ENCODE measurements at regions not wholly inside any gene's neighbourhood (a gene's known extent, or its start where the extent isn't known, plus 50 kb on each side); places are given as distances from the start of the nearest gene placed in this dataset.
A peak's percentile ranks its signal among the peaks of the same experiment; 100 is the strongest.
"Not testable (repeated sequence)": the region's sequence is repeated elsewhere in the genome, so short reads cannot be mapped to it uniquely, and the experiment has no call there.

GRCh38 chr11:134596404-134596803, 184.4 kb upstream of the B3GAT1 start:
- TF ChIP-seq POLR2A (IDR thresholded peaks at IDR 0.05), result no peak
- TF ChIP-seq, protein P1, sequence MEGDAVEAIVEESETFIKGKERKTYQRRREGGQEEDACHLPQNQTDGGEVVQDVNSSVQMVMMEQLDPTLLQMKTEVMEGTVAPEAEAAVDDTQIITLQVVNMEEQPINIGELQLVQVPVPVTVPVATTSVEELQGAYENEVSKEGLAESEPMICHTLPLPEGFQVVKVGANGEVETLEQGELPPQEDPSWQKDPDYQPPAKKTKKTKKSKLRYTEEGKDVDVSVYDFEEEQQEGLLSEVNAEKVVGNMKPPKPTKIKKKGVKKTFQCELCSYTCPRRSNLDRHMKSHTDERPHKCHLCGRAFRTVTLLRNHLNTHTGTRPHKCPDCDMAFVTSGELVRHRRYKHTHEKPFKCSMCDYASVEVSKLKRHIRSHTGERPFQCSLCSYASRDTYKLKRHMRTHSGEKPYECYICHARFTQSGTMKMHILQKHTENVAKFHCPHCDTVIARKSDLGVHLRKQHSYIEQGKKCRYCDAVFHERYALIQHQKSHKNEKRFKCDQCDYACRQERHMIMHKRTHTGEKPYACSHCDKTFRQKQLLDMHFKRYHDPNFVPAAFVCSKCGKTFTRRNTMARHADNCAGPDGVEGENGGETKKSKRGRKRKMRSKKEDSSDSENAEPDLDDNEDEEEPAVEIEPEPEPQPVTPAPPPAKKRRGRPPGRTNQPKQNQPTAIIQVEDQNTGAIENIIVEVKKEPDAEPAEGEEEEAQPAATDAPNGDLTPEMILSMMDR (IDR thresholded peaks at IDR 0.05), result no peak
- DNase-seq, result no peak
- H3K36me3 ChIP-seq (replicated peaks in 1 of 2), result no peaks in the 10 kb centered on the region
- intact Hi-C loops (cut with DNase I), result no loop called here
- H3K9me3 ChIP-seq (replicated peaks in 1 of 3), result no peaks in the 10 kb centered on the region
- no peaks in the 10 kb centered on the region for H3K4me1 ChIP-seq (replicated peaks in 1 of 2)
- H3K4me3 ChIP-seq, result no peak overlapping the region
- H3K27me3 ChIP-seq, result no peaks in the 10 kb centered on the region
- H3K27ac ChIP-seq, result no peak overlapping the region
- 81 to 92% (median 85%) methylated on average over 3 of the region's 3 CpGs for WGBS, 4 donors

- no peaks in the 10 kb centered on the region for H3K9me3 ChIP-seq (replicated peaks in 1 of 3)
- TF ChIP-seq POLR2A (IDR thresholded peaks at IDR 0.05), result no peak
- TF ChIP-seq, protein P1 (IDR thresholded peaks at IDR 0.05), result peak in 4 of 6 experiments; percentile 12 to 36 (median 23)
- intact Hi-C loops (cut with DNase I), result no loop called here
- no peaks in the 10 kb centered on the region for H3K36me3 ChIP-seq (replicated peaks in 1 of 2)
- H3K27me3 ChIP-seq, result no peaks in the 10 kb centered on the region
- H3K4me3 ChIP-seq, result no peak overlapping the region
- no peak overlapping the region for H3K27ac ChIP-seq
- DNase-seq, result peak in 4 of 7 donors; percentile 25 to 50 (median 37)
- no peaks in the 10 kb centered on the region for H3K4me1 ChIP-seq (replicated peaks in 1 of 2)
Measured at GRCh38 chr11:134592391-134592990, 180.4 kb upstream of the B3GAT1 start.

DNA sequence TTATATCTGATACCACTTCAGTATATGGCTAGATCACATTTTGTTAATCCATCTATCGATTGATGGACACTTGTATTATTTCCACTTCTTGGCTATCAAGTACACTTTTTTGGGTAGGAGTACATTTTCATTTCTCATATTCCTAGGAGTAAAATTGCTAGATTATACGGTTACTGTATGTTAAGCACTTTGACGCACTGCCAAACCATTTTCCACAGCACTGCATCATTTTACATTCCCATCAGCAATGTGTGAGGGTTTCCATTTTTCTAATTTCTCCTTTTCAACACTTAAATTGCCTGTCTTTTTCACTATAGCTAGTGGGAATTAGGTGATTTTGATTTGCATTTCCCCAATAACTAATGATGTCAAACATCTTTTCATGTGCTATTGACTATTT, 179.3 kb upstream of the B3GAT1 start:
- Histone ChIP-seq H3K4me1 (replicated peaks in 1 of 2) (no peaks in the 10 kb centered on the region), H3K27ac (no peak overlapping the region), H3K9me3 (replicated peaks in 1 of 3) (no peaks in the 10 kb centered on the region), H3K27me3 (no peaks in the 10 kb centered on the region), H3K4me3 (no peak overlapping the region), H3K36me3 (replicated peaks in 1 of 2) (no peaks in the 10 kb centered on the region)
- TF ChIP-seq, protein P1 (IDR thresholded peaks at IDR 0.05), result no peak
- TF ChIP-seq POLR2A (IDR thresholded peaks at IDR 0.05), result no peak
- DNase-seq, result no peak
- 78 to 85% (median 82%) methylated on average over 3 of the region's 3 CpGs for WGBS, 4 donors
- intact Hi-C loops (cut with DNase I), result no loop called here

- H3K36me3 ChIP-seq (replicated peaks in 1 of 2), result no peaks in the 10 kb centered on the region
- no peak for TF ChIP-seq POLR2A (IDR thresholded peaks at IDR 0.05)
- TF ChIP-seq, protein P1 (IDR thresholded peaks at IDR 0.05), result no peak
- 55 to 78% (median 66%) methylated on average over 5 of the region's 5 CpGs for WGBS, 4 donors
- intact Hi-C loops (cut with DNase I), result no loop called here
- H3K4me1 ChIP-seq (replicated peaks in 1 of 2), result peaks cover 3 to 8% of the 10 kb centered on the region in 2 donors
- no peak overlapping the region for H3K4me3 ChIP-seq
- no peak for DNase-seq
- H3K27ac ChIP-seq, result no peak overlapping the region
- no peaks in the 10 kb centered on the region for H3K9me3 ChIP-seq (replicated peaks in 1 of 3)
- no peaks in the 10 kb centered on the region for H3K27me3 ChIP-seq
Measured at GRCh38 chr11:134589129-134589528, 177.1 kb upstream of the B3GAT1 start.

DNA sequence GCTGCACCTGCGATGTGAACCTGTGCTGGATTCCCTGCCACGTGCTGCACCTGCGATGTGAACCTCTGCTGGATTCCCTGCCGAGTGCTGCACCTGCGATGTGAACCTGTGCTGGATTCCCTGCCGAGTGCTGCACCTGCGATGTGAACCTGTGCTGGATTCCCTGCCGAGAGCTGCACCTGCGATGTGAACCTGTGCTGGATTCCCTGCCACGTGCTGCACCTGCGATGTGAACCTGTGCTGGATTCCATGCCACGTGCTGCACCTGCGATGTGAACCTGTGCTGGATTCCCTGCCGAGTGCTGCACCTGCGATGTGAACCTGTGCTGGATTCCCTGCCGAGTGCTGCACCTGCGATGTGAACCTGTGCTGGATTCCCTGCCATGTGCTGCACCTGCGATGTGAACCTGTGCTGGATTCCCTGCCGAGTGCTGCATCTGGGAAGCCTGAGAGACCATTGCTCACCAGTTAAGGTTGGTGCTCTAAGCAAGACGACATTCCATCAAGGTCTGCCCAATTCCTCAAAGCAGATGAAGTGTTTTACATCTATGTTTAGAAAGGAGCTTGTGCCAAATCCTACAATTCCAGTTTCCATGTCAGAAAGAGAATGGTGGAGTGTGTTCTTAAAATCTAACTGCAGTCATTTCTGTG, 176.5 kb upstream of the B3GAT1 start:
- H3K27ac ChIP-seq; H3K4me3 ChIP-seq; H3K36me3 ChIP-seq (replicated peaks in 1 of 2); DNase-seq; H3K27me3 ChIP-seq; H3K4me1 ChIP-seq (replicated peaks in 1 of 2); H3K9me3 ChIP-seq (replicated peaks in 1 of 3); intact Hi-C loops (cut with DNase I): not testable (repeated sequence)
- WGBS, 4 donors, result 68 to 86% (median 78%) methylated on average over 11 to 20 of the region's 20 CpGs

Data from adrenal gland (tissue), 9 donors.